Muscle of leg (tissue), 3 donors: ENCODE measurements at regions not wholly inside any gene's neighbourhood (a gene's known extent, or its start where the extent isn't known, plus 50 kb on each side); places are given as distances from the start of the nearest gene placed in this dataset.

Experiments
- DNase-seq: peaks from one replicate; pipeline ENCODE4 v3.0.0; 2013
- H3K27ac ChIP-seq: one replicate; pipeline ENCODE4 v1.5.1; 2013; ENCODE audit warnings: mild to moderate bottlenecking, low read length, control low read depth
- H3K27me3 ChIP-seq: one replicate; pipeline ENCODE4 v1.6.1; 2013; ENCODE audit warnings: low read length; ENCODE audit not compliant: control insufficient read depth, insufficient read depth
- H3K36me3 ChIP-seq: one replicate; pipeline ENCODE4 v1.6.1; 2013; ENCODE audit warnings: low read length; ENCODE audit not compliant: control insufficient read depth, insufficient read depth
- H3K4me1 ChIP-seq: one replicate; pipeline ENCODE4 v1.6.1; 2013; ENCODE audit warnings: low read length; ENCODE audit not compliant: control insufficient read depth, insufficient read depth
- H3K4me3 ChIP-seq: one replicate; pipeline ENCODE4 v1.5.1; 2013; ENCODE audit warnings: low read length, control low read depth
- H3K9me3 ChIP-seq: replicated peaks from 2 replicates; pipeline ENCODE4 v1.6.1; 2013; ENCODE audit warnings: low read depth, low read length; ENCODE audit not compliant: control insufficient read depth
- WGBS: methylation state at CpG from one replicate; pipeline ENCODE4 v1.1.5; 2013; ENCODE audit warnings: missing lambda C conversion rate; ENCODE audit not compliant: insufficient coverage; 5-methylcytosine and 5-hydroxymethylcytosine counted together

GRCh38 chr2:64753399-64753798, 99.7 kb upstream of the SERTAD2 start:
- peak; percentile 39 for DNase-seq
- H3K4me1 ChIP-seq = peaks cover 10% of the 10 kb centered on the region
- H3K27ac ChIP-seq = no peak overlapping the region
- H3K4me3 ChIP-seq = no peak overlapping the region
- no peaks in the 10 kb centered on the region for H3K27me3 ChIP-seq
- WGBS = no CpG with 5 or more reads among the region's 2 CpGs
- H3K9me3 ChIP-seq = no peaks in the 10 kb centered on the region
- H3K36me3 ChIP-seq = no peaks in the 10 kb centered on the region

GRCh38 chr2:64754570-64754969, 100.9 kb upstream of the SERTAD2 start:
- no peak overlapping the region for H3K27ac ChIP-seq
- peaks cover 10% of the 10 kb centered on the region for H3K4me1 ChIP-seq
- no peak overlapping the region for H3K4me3 ChIP-seq
- no peaks in the 10 kb centered on the region for H3K9me3 ChIP-seq
- H3K27me3 ChIP-seq = no peaks in the 10 kb centered on the region
- H3K36me3 ChIP-seq = no peaks in the 10 kb centered on the region
- no CpG with 5 or more reads among the region's 1 CpG for WGBS
- DNase-seq = no peak

GRCh38 chr2:64757126-64757525, 103.4 kb upstream of the SERTAD2 start:
- no peaks in the 10 kb centered on the region for H3K36me3 ChIP-seq
- WGBS = no CpG with 5 or more reads among the region's 2 CpGs
- DNase-seq = no peak
- H3K4me3 ChIP-seq = no peak overlapping the region
- no peaks in the 10 kb centered on the region for H3K9me3 ChIP-seq
- H3K27me3 ChIP-seq = no peaks in the 10 kb centered on the region
- peaks cover 5% of the 10 kb centered on the region for H3K4me1 ChIP-seq
- no peak overlapping the region for H3K27ac ChIP-seq

GRCh38 chr2:64760128-64760527, 106.4 kb upstream of the SERTAD2 start:
- H3K4me3 ChIP-seq = no peak overlapping the region
- H3K4me1 ChIP-seq = no peaks in the 10 kb centered on the region
- WGBS = 40% methylated on average over 4 of the region's 5 CpGs
- no peak overlapping the region for H3K27ac ChIP-seq
- no peaks in the 10 kb centered on the region for H3K9me3 ChIP-seq
- no peaks in the 10 kb centered on the region for H3K27me3 ChIP-seq
- no peaks in the 10 kb centered on the region for H3K36me3 ChIP-seq
- peak; percentile 42 for DNase-seq

GRCh38 chr2:64762301-64762997, 108.7 kb upstream of the SERTAD2 start:
- Histone ChIP-seq H3K4me1 (no peaks in the 10 kb centered on the region), H3K9me3 (no peaks in the 10 kb centered on the region), H3K36me3 (no peaks in the 10 kb centered on the region), H3K4me3 (no peak overlapping the region), H3K27me3 (no peaks in the 10 kb centered on the region), H3K27ac (no peak overlapping the region)
- no peak for DNase-seq
- WGBS = 60% methylated on average over 2 of the region's 4 CpGs

GRCh38 chr2:64763126-64763525, 109.4 kb upstream of the SERTAD2 start:
- H3K27ac ChIP-seq = no peak overlapping the region
- no peaks in the 10 kb centered on the region for H3K4me1 ChIP-seq
- DNase-seq = no peak
- no peaks in the 10 kb centered on the region for H3K9me3 ChIP-seq
- WGBS = 50% methylated on average over 1 of the region's 1 CpG
- H3K27me3 ChIP-seq = no peaks in the 10 kb centered on the region
- H3K36me3 ChIP-seq = no peaks in the 10 kb centered on the region
- H3K4me3 ChIP-seq = no peak overlapping the region

- H3K36me3 ChIP-seq = no peaks in the 10 kb centered on the region
- H3K4me3 ChIP-seq = no peak overlapping the region
- no peaks in the 10 kb centered on the region for H3K27me3 ChIP-seq
- peaks cover 11% of the 10 kb centered on the region for H3K4me1 ChIP-seq
- no peaks in the 10 kb centered on the region for H3K9me3 ChIP-seq
- H3K27ac ChIP-seq = no peak overlapping the region
- no peak for DNase-seq
- no CpG with 5 or more reads among the region's 4 CpGs for WGBS
Measured at GRCh38 chr2:64765160-64765805, 111.6 kb upstream of the SERTAD2 start.

- H3K27me3 ChIP-seq = peaks cover 5% of the 10 kb centered on the region
- H3K4me1 ChIP-seq = peaks cover 19% of the 10 kb centered on the region
- no peaks in the 10 kb centered on the region for H3K36me3 ChIP-seq
- no peaks in the 10 kb centered on the region for H3K9me3 ChIP-seq
- peak; percentile 69 for DNase-seq
- peak overlapping the region; percentile 75 for H3K4me3 ChIP-seq
- H3K27ac ChIP-seq = peak overlapping the region; percentile 97
- no CpG with 5 or more reads among the region's 13 CpGs for WGBS
Measured at GRCh38 chr2:64766841-64767669, 113.3 kb upstream of the SERTAD2 start.

- peak overlapping the region; percentile 75 for H3K4me3 ChIP-seq
- H3K27ac ChIP-seq = peak overlapping the region; percentile 97
Measured at GRCh38 chr2:64767670-64768468, 114.2 kb upstream of the SERTAD2 start.

More at GRCh38 chr2:64767670-64768468, 114.2 kb upstream of the SERTAD2 start:
- peak; percentile 94 for DNase-seq
- under 1% methylated on average over 63 of the region's 66 CpGs for WGBS
- Histone ChIP-seq H3K4me1 (peaks cover 19% of the 10 kb centered on the region), H3K36me3 (no peaks in the 10 kb centered on the region), H3K9me3 (no peaks in the 10 kb centered on the region), H3K27me3 (peaks cover 5% of the 10 kb centered on the region)
